HG03432 (cell line): ENCODE measurements at regions not wholly inside any gene's neighbourhood (a gene's known extent, or its start where the extent isn't known, plus 50 kb on each side); places are given as distances from the start of the nearest gene placed in this dataset.
"Not testable (repeated sequence)": the region's sequence is repeated elsewhere in the genome, so short reads cannot be mapped to it uniquely, and the experiment has no call there.

Experiments used
- ATAC-seq: cut with Tn5 transposase; IDR thresholded peaks from one replicate; pipeline ENCODE4 v1.9.1; 2021; ENCODE audit warnings: mild to moderate bottlenecking, moderate library complexity; ENCODE audit not compliant: unreplicated experiment

GRCh38 chr2:192682511-192682910 lies 487.8 kb upstream of the TMEFF2 start:
- not testable (repeated sequence) for ATAC-seq

- no peak for ATAC-seq
Measured at GRCh38 chr2:192675681-192676080, 480.9 kb upstream of the TMEFF2 start.

GRCh38 chr2:192669505-192670091 lies 474.9 kb upstream of the TMEFF2 start:
- no peak for ATAC-seq

- ATAC-seq = not testable (repeated sequence)
Measured at GRCh38 chr2:192660555-192660954, 465.8 kb upstream of the TMEFF2 start.

GRCh38 chr2:192657362-192657761 lies 462.6 kb upstream of the TMEFF2 start:
- no peak for ATAC-seq

- ATAC-seq = no peak
Measured at GRCh38 chr2:192655916-192656315, 461.2 kb upstream of the TMEFF2 start.

GRCh38 chr2:192645811-192646598 lies 451.3 kb upstream of the TMEFF2 start:
- no peak for ATAC-seq

GRCh38 chr2:192634557-192634956 lies 439.8 kb upstream of the TMEFF2 start:
- no peak for ATAC-seq

GRCh38 chr2:192628017-192628416 lies 433.3 kb upstream of the TMEFF2 start:
- ATAC-seq = no peak

- no peak for ATAC-seq
Measured at GRCh38 chr2:192615105-192615504, 420.4 kb upstream of the TMEFF2 start.

GRCh38 chr2:192604295-192604694 lies 409.6 kb upstream of the TMEFF2 start:
- ATAC-seq = no peak

- ATAC-seq = not testable (repeated sequence)
Measured at GRCh38 chr2:192598649-192599048, 403.9 kb upstream of the TMEFF2 start.

- no peak for ATAC-seq
Measured at GRCh38 chr2:192593561-192593960, 398.8 kb upstream of the TMEFF2 start.

GRCh38 chr2:192591617-192592016 lies 396.9 kb upstream of the TMEFF2 start:
- no peak for ATAC-seq

GRCh38 chr2:192585418-192585817 lies 390.7 kb upstream of the TMEFF2 start:
- ATAC-seq = no peak

GRCh38 chr2:192584976-192585375 lies 390.2 kb upstream of the TMEFF2 start:
- no peak for ATAC-seq

GRCh38 chr2:192579965-192580700 lies 385.4 kb upstream of the TMEFF2 start:
- ATAC-seq = no peak

- no peak for ATAC-seq
Measured at GRCh38 chr2:192578780-192579179, 384.0 kb upstream of the TMEFF2 start.

- no peak for ATAC-seq
Measured at GRCh38 chr2:192577706-192578105, 383.0 kb upstream of the TMEFF2 start.

GRCh38 chr2:192574552-192574951 lies 379.8 kb upstream of the TMEFF2 start:
- ATAC-seq = no peak

- ATAC-seq = no peak
Measured at GRCh38 chr2:192571636-192572035, 376.9 kb upstream of the TMEFF2 start.

- ATAC-seq = no peak
Measured at GRCh38 chr2:192570788-192571187, 376.1 kb upstream of the TMEFF2 start.
